CD4-positive, alpha-beta memory T cell (primary cell): ENCODE measurements at regions not wholly inside any gene's neighbourhood (a gene's known extent, or its start where the extent isn't known, plus 50 kb on each side); places are given as distances from the start of the nearest gene placed in this dataset.

Experiments
- CTCF ChIA-PET: fragments of 350-600 bp; sonication (Branson Sonifier 250); formaldehyde crosslinking; loops from one replicate; lab custom pipeline; 2021; ENCODE audit warnings: inconsistent platforms; ENCODE audit not compliant: partially characterized antibody; lab: Charles Lee
- POLR2A ChIA-PET: fragments of 350-600 bp; sonication (Branson Sonifier 250); formaldehyde crosslinking; loops from one replicate; lab custom pipeline; 2021; ENCODE audit not compliant: partially characterized antibody; lab: Charles Lee
- DNase-seq, 5 donors: peaks; one replicate each; pipeline versions ENCODE4 v3.0.0 to v3.0.0-alpha.2; 2020 to 2022; ENCODE audit warnings: mixed read lengths in 1 of 5
- H3K27ac ChIP-seq: one replicate; pipeline ENCODE4 v1.7.0; 2013; ENCODE audit warnings: low read depth, low read length
- H3K27me3 ChIP-seq: 2 replicates; pipeline ENCODE4 v1.7.0; 2013; ENCODE audit warnings: mild to moderate bottlenecking, low read length, moderate library complexity; ENCODE audit not compliant: insufficient read depth
- H3K36me3 ChIP-seq: 2 replicates; pipeline ENCODE4 v1.7.0; 2013; ENCODE audit warnings: mild to moderate bottlenecking, low read length, moderate library complexity; ENCODE audit not compliant: insufficient read depth
- H3K4me1 ChIP-seq: 2 replicates; pipeline ENCODE4 v1.7.0; 2013; ENCODE audit warnings: mild to moderate bottlenecking, low read length, moderate library complexity; ENCODE audit not compliant: insufficient read depth
- H3K4me3 ChIP-seq, 2 donors: one replicate each; pipeline ENCODE4 v1.7.0; 2013; ENCODE audit warnings: low read length in 2 of 2, mild to moderate bottlenecking in 1 of 2
- H3K9me3 ChIP-seq, 2 donors: one replicate each; pipeline ENCODE4 v1.7.0; 2013; ENCODE audit warnings: low read length in 2 of 2, control low read depth in 1 of 2; ENCODE audit not compliant: control insufficient read depth in 1 of 2
- H3K27ac Mint-ChIP-seq, 7 donors: one replicate each; pipeline ENCODE4 v1.8.0; 2020 to 2021; ENCODE audit warnings: mixed read lengths in 7 of 7, mild to moderate bottlenecking in 6 of 7, inconsistent platforms in 3 of 7, moderate library complexity in 3 of 7
- H3K27me3 Mint-ChIP-seq, 2 donors: one replicate each; pipeline ENCODE4 v1.8.0; 2020 to 2021; ENCODE audit warnings: mixed read lengths in 2 of 2
- H3K36me3 Mint-ChIP-seq, 2 donors: one replicate each; pipeline ENCODE4 v1.8.0; 2020 to 2021; ENCODE audit warnings: mixed read lengths in 2 of 2, inconsistent platforms in 1 of 2, mild to moderate bottlenecking in 1 of 2
- H3K4me1 Mint-ChIP-seq, 4 donors: one replicate each; pipeline ENCODE4 v1.8.0; 2020 to 2021; ENCODE audit warnings: mixed read lengths in 4 of 4, mild to moderate bottlenecking in 1 of 4
- H3K4me3 Mint-ChIP-seq, 8 donors: one replicate each; pipeline ENCODE4 v1.8.0; 2020 to 2021; ENCODE audit warnings: mixed read lengths in 8 of 8, mild to moderate bottlenecking in 7 of 8, moderate library complexity in 6 of 8, inconsistent platforms in 3 of 8
- H3K9me3 Mint-ChIP-seq, 8 donors: one replicate each; pipeline ENCODE4 v1.8.0; 2020 to 2021; ENCODE audit warnings: mixed read lengths in 8 of 8, mild to moderate bottlenecking in 5 of 8, inconsistent platforms in 3 of 8, moderate library complexity in 1 of 8
- intact Hi-C: fragments of 100-400 bp; cut with micrococcal nuclease; formaldehyde crosslinking; loops from one replicate; pipeline ENCODE4 v1.15.1; 2023

DNA sequence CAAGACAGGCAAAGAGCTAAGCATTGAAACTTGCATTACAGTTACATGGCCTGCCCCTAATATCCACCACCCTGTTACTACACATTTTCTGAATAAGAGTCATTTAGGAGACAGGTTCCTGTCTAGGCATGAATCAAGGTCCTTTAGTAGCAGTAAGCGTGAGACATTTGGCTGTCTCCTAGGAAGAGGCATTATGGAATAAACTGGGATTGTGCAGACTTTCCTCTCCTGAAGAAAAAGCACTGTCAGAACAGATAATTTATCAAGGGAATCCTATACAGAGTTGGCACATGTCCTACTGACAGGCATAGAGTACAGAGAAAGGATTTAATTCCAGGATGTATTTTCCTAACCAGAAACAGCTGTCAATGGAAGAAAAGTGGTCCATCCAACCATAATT lies 111.9 kb downstream of the INHBA start:
- Histone ChIP-seq H3K4me1 (no peaks in the 10 kb centered on the region), H3K4me3 (no peak overlapping the region), H3K9me3 (peaks cover 0 to 3% of the 10 kb centered on the region in 2 donors), H3K27ac (no peak overlapping the region), H3K27me3 (no peaks in the 10 kb centered on the region), H3K36me3 (no peaks in the 10 kb centered on the region)
- POLR2A ChIA-PET = no interaction called here
- H3K4me3 Mint-ChIP-seq = no peak overlapping the region
- H3K4me1 Mint-ChIP-seq = no peaks in the 10 kb centered on the region
- H3K36me3 Mint-ChIP-seq = no peaks in the 10 kb centered on the region
- H3K27me3 Mint-ChIP-seq = no peaks in the 10 kb centered on the region
- H3K27ac Mint-ChIP-seq = no peak overlapping the region
- peaks cover 2 to 21% (median 12%) of the 10 kb centered on the region in 8 donors for H3K9me3 Mint-ChIP-seq
- CTCF ChIA-PET = no interaction called here
- no peak for DNase-seq
- intact Hi-C loops = no loop called here

DNA sequence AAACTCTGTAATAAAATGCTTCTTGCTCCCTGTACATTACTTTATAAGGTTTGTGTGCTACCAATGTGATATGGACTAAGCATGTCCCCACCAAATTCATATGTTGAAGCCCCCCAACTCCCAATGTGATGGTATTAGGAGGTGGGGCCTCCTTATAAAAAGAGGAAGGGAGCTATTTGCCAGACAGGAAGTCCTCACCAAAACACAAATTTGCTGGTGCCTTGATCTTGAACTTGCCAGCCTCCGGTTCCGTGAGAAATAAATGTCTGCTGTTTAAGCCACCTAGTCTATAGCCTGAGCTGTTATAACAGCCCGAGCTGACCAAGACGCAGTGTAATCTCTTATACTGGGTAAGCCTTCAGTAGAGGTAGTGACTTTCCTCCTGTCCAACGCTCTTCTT lies 114.5 kb downstream of the INHBA start:
- no peak overlapping the region for H3K4me3 Mint-ChIP-seq
- H3K36me3 Mint-ChIP-seq = no peaks in the 10 kb centered on the region
- ChIA-PET CTCF (no interaction called here), POLR2A (no interaction called here)
- Histone ChIP-seq H3K27me3 (no peaks in the 10 kb centered on the region), H3K4me3 (no peak overlapping the region), H3K36me3 (no peaks in the 10 kb centered on the region), H3K27ac (no peak overlapping the region), H3K4me1 (no peaks in the 10 kb centered on the region), H3K9me3 (peaks cover 0 to 3% of the 10 kb centered on the region in 2 donors)
- H3K9me3 Mint-ChIP-seq = peaks cover 0 to 11% (median 7%) of the 10 kb centered on the region in 8 donors
- H3K27ac Mint-ChIP-seq = no peak overlapping the region
- no peaks in the 10 kb centered on the region for H3K27me3 Mint-ChIP-seq
- H3K4me1 Mint-ChIP-seq = no peaks in the 10 kb centered on the region
- intact Hi-C loops = no loop called here
- DNase-seq = no peak

DNA sequence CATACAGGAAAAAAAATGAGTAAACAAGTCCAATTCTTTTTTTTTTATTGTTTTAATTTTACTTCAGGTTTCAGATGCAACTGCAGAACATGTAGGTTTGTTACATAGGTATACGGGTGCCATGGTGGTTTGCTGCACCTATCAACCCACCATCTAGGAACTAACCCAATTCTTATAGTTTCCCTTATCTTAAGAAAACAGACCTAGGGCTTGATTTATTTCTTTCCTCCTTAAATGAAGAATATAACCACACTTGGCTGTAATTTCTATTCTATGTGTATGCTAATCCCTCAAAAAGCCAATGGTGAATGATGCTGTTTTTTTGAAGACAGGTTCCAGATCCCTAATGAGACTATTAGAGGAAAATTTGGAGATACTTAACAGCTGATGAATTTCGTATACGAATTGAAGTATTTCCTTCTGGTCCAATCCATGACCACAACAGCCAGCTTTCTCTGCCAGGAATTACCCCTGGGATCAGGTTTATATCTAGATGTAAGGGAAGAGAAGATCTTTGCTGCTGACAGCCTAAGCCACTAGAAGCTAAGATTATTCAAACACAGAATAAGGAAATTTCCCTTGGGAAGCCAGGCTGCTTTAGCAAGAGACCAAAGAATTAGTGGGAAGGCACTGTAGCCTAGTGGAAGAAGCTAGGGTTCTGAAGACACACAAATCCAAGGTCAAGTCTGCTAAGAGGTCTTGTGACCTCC lies 115.8 kb downstream of the INHBA start:
- ChIA-PET CTCF (no interaction called here), POLR2A (no interaction called here)
- peaks cover 0 to 3% of the 10 kb centered on the region in 2 donors for H3K9me3 ChIP-seq
- Mint-ChIP-seq H3K27ac (no peak overlapping the region), H3K4me1 (no peaks in the 10 kb centered on the region), H3K36me3 (no peaks in the 10 kb centered on the region), H3K4me3 (no peak overlapping the region), H3K9me3 (peaks cover 0 to 11% (median 7%) of the 10 kb centered on the region in 8 donors), H3K27me3 (no peaks in the 10 kb centered on the region)
- no peak for DNase-seq
- no peak overlapping the region for H3K27ac ChIP-seq
- intact Hi-C loops = no loop called here
- no peaks in the 10 kb centered on the region for H3K36me3 ChIP-seq
- H3K27me3 ChIP-seq = no peaks in the 10 kb centered on the region
- H3K4me1 ChIP-seq = no peaks in the 10 kb centered on the region
- no peak overlapping the region for H3K4me3 ChIP-seq

DNA sequence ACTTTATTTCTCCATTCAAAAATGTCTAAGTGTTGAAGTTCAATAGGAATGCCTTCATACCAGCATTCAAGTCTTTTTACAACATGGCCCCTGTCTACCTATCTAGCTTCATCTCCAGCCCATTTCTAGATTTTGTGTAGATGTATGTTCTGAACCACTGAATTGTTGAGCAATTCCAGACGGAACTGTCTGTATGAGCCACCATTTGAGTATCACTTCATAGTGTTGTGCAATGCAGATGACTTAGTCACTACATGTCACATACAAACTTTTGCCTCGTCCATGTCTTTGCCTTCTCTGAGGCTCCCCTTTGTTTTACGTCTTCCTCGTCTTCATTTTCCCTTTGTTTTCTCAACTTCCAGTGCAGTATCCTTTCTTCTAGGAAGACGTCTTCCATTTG lies 118.1 kb downstream of the INHBA start:
- POLR2A ChIA-PET = no interaction called here

DNA sequence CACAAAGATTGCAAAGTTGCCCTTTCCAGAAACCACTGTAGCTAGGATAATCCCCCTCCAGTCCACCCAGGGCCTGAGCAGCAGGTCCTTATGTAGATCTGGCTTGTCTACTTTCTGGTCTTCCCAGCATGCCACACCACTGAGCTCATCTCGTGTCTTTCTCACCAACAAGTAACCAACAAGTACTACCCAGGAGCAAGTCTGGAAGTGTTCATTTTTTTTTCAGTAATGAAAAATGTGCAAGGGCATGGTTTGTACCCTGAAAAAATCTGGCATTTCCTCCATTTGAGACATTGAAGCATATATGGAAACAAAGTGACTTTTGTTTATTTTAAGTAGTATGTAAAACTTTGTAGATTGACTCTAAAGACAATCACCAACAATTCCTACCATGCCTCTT lies 120.8 kb downstream of the INHBA start:
- Mint-ChIP-seq H3K9me3 (peaks cover 0 to 11% (median 5%) of the 10 kb centered on the region in 8 donors), H3K4me3 (no peak overlapping the region), H3K27me3 (no peaks in the 10 kb centered on the region), H3K4me1 (no peaks in the 10 kb centered on the region), H3K36me3 (no peaks in the 10 kb centered on the region), H3K27ac (no peak overlapping the region)
- Histone ChIP-seq H3K4me3 (no peak overlapping the region), H3K36me3 (no peaks in the 10 kb centered on the region), H3K27me3 (no peaks in the 10 kb centered on the region), H3K4me1 (no peaks in the 10 kb centered on the region), H3K9me3 (no peaks in the 10 kb centered on the region), H3K27ac (no peak overlapping the region)
- DNase-seq = no peak
- intact Hi-C loops = no loop called here
- ChIA-PET CTCF (no interaction called here), POLR2A (no interaction called here)

More for the DNA sequence above, 118.1 kb downstream of the INHBA start:
- Mint-ChIP-seq H3K9me3 (peaks cover 0 to 12% (median 5%) of the 10 kb centered on the region in 8 donors), H3K36me3 (no peaks in the 10 kb centered on the region), H3K4me3 (no peak overlapping the region), H3K27me3 (no peaks in the 10 kb centered on the region), H3K27ac (no peak overlapping the region), H3K4me1 (no peaks in the 10 kb centered on the region)
- Histone ChIP-seq H3K27ac (no peak overlapping the region), H3K27me3 (no peaks in the 10 kb centered on the region), H3K36me3 (no peaks in the 10 kb centered on the region), H3K4me3 (no peak overlapping the region), H3K4me1 (no peaks in the 10 kb centered on the region), H3K9me3 (no peaks in the 10 kb centered on the region)
- CTCF ChIA-PET = no interaction called here
- intact Hi-C loops = no loop called here
- DNase-seq = no peak

DNA sequence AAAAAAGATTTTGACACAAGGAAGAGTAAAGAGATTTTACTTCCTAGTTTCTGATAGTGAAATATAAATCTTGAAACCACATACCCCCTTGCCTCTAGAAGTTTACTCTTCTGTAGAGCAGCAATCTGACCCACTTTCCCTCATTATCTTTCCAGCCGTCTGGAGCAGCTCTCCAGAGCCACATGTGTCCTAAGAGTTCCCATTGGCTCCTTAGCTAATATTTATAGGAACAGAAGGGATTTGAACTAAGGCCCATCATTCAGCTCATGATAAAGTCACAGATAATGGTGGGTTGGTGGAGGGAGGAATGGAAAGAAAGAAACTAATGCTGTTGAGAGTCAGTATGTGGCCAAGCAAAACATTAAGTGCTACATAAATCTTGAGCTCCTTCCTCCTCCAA lies 121.8 kb downstream of the INHBA start:
- no peaks in the 10 kb centered on the region for H3K27me3 ChIP-seq
- no peaks in the 10 kb centered on the region for H3K4me1 Mint-ChIP-seq
- H3K9me3 ChIP-seq = no peaks in the 10 kb centered on the region
- H3K4me3 Mint-ChIP-seq = no peak overlapping the region
- H3K9me3 Mint-ChIP-seq = peaks cover 0 to 16% (median 6%) of the 10 kb centered on the region in 8 donors
- H3K27ac ChIP-seq = no peak overlapping the region
- no peaks in the 10 kb centered on the region for H3K4me1 ChIP-seq
- no peaks in the 10 kb centered on the region for H3K36me3 Mint-ChIP-seq
- no peak overlapping the region for H3K4me3 ChIP-seq
- intact Hi-C loops = no loop called here
- ChIA-PET CTCF (no interaction called here), POLR2A (no interaction called here)
- no peaks in the 10 kb centered on the region for H3K27me3 Mint-ChIP-seq
- no peak for DNase-seq
- no peak overlapping the region for H3K27ac Mint-ChIP-seq
- H3K36me3 ChIP-seq = no peaks in the 10 kb centered on the region

DNA sequence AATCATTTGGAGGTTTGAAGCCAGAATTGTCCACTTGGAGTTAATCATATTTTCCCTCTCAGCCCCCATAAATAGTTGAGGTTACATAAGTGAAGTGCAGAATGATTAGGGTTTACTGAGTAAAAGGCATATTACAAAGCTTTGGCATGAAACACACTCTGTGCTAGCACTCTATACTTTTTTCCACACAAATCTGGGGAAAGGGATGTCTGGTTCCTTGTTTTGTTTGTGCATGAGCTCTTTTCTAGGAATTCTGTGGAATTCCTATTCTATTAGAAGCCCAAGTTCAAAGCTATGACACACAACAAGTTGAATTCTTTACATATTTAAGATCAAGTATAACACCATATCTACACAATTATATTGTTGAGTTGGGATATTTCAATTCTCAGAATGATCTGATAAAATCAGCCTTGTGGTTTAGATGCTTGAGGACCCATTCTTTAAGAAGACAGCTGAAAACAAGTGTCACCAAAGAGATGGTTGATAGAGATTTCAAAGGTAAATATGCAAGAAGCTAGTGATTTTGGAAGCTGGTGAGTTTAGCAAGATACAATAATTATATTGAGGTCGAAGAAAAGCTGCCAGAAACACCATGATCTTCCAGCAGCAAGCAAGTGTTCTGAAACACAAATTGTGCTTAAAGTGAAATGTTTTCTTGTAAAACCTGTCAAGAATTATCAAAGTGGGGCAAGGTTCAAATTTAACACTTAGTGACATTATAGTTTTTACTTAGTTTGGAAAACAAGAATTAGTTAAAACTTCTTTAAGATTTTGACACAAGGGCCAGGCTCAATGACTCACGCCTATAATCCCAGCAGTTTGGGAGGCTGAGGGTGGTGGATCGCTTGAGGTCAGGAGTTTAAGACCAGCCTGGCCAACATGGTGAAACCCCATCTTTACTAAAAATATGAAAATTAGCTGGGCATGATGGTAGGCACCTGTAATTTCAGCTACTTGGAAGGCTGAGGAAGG lies 122.6 kb downstream of the INHBA start:
- intact Hi-C loops = no loop called here
- Histone ChIP-seq H3K27me3 (no peaks in the 10 kb centered on the region), H3K36me3 (no peaks in the 10 kb centered on the region), H3K9me3 (no peaks in the 10 kb centered on the region), H3K4me1 (no peaks in the 10 kb centered on the region), H3K4me3 (no peak overlapping the region), H3K27ac (no peak overlapping the region)
- H3K4me1 Mint-ChIP-seq = no peaks in the 10 kb centered on the region
- H3K9me3 Mint-ChIP-seq = peaks cover 0 to 22% (median 6%) of the 10 kb centered on the region in 8 donors
- ChIA-PET CTCF (no interaction called here), POLR2A (no interaction called here)
- H3K27ac Mint-ChIP-seq = no peak overlapping the region
- H3K4me3 Mint-ChIP-seq = no peak overlapping the region
- H3K36me3 Mint-ChIP-seq = no peaks in the 10 kb centered on the region
- no peak for DNase-seq
- no peaks in the 10 kb centered on the region for H3K27me3 Mint-ChIP-seq
